ENCODE measurements at regions not wholly inside any gene's neighbourhood (a gene's known extent, or its start where the extent isn't known, plus 50 kb on each side); places are given as distances from the start of the nearest gene placed in this dataset.

GRCh38 chr7:25877802-25878789, 273.9 kb upstream of the NFE2L3 start:
- POLR2A ChIA-PET, result no interaction called here
- intact Hi-C loops (cut with micrococcal nuclease), result no loop called here
- Histone ChIP-seq H3K4me1 (ENCODE audit: control insufficient read depth, extremely low read depth, insufficient read depth, low read length) (no peaks in the 10 kb centered on the region), H3K9ac (replicated peaks; ENCODE audit: extremely low read depth, insufficient read depth, low read length) (no peak overlapping the region), H3K27ac (ENCODE audit: insufficient read depth, low read depth, low read length) (no peak overlapping the region), H3K36me3 (ENCODE audit: control insufficient read depth in 2 of 2, extremely low read depth in 1 of 2, insufficient read depth in 2 of 2, low read length in 2 of 2) (no peaks in the 10 kb centered on the region), H3K9me1 (replicated peaks; ENCODE audit: control insufficient read depth, extremely low read depth, insufficient read depth, low read length) (no peaks in the 10 kb centered on the region), H3K79me2 (ENCODE audit: control insufficient read depth, insufficient read depth, low read length) (no peaks in the 10 kb centered on the region), H3K27me3 (ENCODE audit: control insufficient read depth in 2 of 2, insufficient read depth in 2 of 2, low read length in 2 of 2) (peaks cover 22 to 50% of the 10 kb centered on the region in 2 experiments), H4K20me1 (replicated peaks; ENCODE audit: control insufficient read depth, extremely low read depth, insufficient read depth, low read length) (no peaks in the 10 kb centered on the region), H3K9me3 (replicated peaks; ENCODE audit: control insufficient read depth, insufficient read depth, low read length) (no peaks in the 10 kb centered on the region), H3K4me2 (ENCODE audit: insufficient read depth, low read length) (no peak overlapping the region), H3K4me3 (replicated peaks in 1 of 3; ENCODE audit: insufficient read depth in 1 of 3, low read depth in 1 of 3, low read length in 3 of 3) (no peak overlapping the region), H2AFZ (ENCODE audit: low read depth, low read length) (no peak overlapping the region)
- TF ChIP-seq EZH2 (IDR thresholded peaks at IDR 0.05; ENCODE audit: borderline replicate concordance, low read depth, low read length, severe bottlenecking) (no peak), GATA2 (IDR thresholded peaks at IDR 0.05; ENCODE audit: insufficient read depth, insufficient read length, low read depth, low read length) (no peak), FOS (IDR thresholded peaks at IDR 0.05; ENCODE audit: borderline replicate concordance, insufficient read depth, low read length) (no peak), JUN (IDR thresholded peaks at IDR 0.05; ENCODE audit: borderline replicate concordance, insufficient read depth, insufficient read length, low read depth) (no peak), MYC (IDR thresholded peaks at IDR 0.05; ENCODE audit: low read depth, low read length) (no peak), POLR2A (IDR thresholded peaks at IDR 0.05; ENCODE audit: low read depth, low read length) (no peak), POLR2AphosphoS5 (IDR thresholded peaks at IDR 0.05; ENCODE audit: insufficient read depth, low read depth, low read length) (no peak), MAX (IDR thresholded peaks at IDR 0.05; ENCODE audit: insufficient read depth, insufficient read length) (no peak), CTCF (IDR thresholded peaks at IDR 0.05; ENCODE audit: extremely low read depth in 1 of 2, insufficient read depth in 1 of 2, low read depth in 1 of 2, low read length in 2 of 2) (no peak)
- no peak for FAIRE-seq
- CTCF ChIA-PET, result interaction anchor here (0.9 to 1.8 kb wide), 3 partner anchors 15 to 487 kb away, joined by 3 to 5 read pairs (median 4); no protein-coding TSS in a partner anchor
- DNase-seq (ENCODE audit: low read depth, low spot score), result no peak
- dilution Hi-C loops (cut with MboI; ENCODE audit: extremely low pct_ligation_motif_present, low sequenced_read_pairs), result no loop called here
- BruUV-seq (replicated peaks), result no TSS peak
